Fibroblast of villous mesenchyme (primary cell): ENCODE measurements at regions not wholly inside any gene's neighbourhood (a gene's known extent, or its start where the extent isn't known, plus 50 kb on each side); places are given as distances from the start of the nearest gene placed in this dataset.
A peak's percentile ranks its signal among the peaks of the same experiment; 100 is the strongest.

Experiments
- DNase-seq: peaks from one replicate; pipeline ENCODE4 v3.0.0-alpha.2; 2010; ENCODE audit warnings: low read depth
- H3K4me3 ChIP-seq: 2 replicates; pipeline ENCODE4 v1.5.1; 2011; ENCODE audit warnings: low read depth, mild to moderate bottlenecking, low read length
- TF ChIP-seq, protein P1 (sequence below): IDR thresholded peaks from 2 replicates; pipeline ENCODE4 v1.5.1; 2012; ENCODE audit warnings: low read depth, mild to moderate bottlenecking, low read length; ENCODE audit not compliant: insufficient read depth

DNA sequence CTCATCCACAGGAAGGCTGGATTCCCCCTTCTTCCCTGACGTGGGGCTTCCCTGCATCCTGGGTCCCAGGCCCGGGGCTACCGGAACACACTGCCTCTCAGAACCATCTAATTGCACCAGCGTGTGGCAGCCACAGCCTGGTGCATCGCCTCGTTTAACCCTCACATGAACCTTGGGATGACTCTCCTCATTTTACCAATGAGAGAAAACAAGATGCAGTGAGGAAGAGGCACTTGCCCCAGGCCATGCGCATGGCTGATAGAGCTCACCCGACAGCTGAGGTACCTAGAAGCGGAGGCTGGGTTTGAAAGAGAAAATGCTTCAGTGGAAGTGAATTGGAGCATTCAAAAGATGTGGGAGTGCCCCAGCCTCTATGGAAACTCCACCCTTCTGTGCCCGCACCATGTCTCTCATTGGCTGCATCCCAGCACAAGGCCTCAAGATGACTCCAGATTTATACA, 162.3 kb downstream of the KATNIP start:
- TF ChIP-seq, protein P1, sequence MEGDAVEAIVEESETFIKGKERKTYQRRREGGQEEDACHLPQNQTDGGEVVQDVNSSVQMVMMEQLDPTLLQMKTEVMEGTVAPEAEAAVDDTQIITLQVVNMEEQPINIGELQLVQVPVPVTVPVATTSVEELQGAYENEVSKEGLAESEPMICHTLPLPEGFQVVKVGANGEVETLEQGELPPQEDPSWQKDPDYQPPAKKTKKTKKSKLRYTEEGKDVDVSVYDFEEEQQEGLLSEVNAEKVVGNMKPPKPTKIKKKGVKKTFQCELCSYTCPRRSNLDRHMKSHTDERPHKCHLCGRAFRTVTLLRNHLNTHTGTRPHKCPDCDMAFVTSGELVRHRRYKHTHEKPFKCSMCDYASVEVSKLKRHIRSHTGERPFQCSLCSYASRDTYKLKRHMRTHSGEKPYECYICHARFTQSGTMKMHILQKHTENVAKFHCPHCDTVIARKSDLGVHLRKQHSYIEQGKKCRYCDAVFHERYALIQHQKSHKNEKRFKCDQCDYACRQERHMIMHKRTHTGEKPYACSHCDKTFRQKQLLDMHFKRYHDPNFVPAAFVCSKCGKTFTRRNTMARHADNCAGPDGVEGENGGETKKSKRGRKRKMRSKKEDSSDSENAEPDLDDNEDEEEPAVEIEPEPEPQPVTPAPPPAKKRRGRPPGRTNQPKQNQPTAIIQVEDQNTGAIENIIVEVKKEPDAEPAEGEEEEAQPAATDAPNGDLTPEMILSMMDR = no peak
- H3K4me3 ChIP-seq = no peak overlapping the region
- DNase-seq = no peak

DNA sequence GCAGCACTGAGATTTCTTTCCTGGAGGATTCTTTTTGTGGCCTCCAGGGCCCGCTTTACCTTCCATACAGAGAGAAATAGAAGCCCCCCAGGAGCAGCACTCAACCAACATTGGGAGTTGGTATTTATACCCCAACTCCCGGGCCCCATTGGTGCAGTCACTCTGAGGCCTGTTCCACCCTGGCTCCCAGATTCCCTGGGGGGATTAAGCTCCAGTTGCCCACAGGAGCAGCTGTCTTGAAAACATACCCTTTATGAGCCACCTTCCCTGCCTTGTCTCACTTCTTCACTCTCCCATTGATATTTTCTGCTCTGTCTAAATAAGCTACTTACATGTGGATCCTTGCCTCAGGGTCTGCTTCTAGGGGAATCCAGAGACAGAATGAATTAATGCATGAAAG, 167.8 kb downstream of the KATNIP start:
- no peak for DNase-seq
- H3K4me3 ChIP-seq = no peak overlapping the region
- TF ChIP-seq, protein P1 = no peak

DNA sequence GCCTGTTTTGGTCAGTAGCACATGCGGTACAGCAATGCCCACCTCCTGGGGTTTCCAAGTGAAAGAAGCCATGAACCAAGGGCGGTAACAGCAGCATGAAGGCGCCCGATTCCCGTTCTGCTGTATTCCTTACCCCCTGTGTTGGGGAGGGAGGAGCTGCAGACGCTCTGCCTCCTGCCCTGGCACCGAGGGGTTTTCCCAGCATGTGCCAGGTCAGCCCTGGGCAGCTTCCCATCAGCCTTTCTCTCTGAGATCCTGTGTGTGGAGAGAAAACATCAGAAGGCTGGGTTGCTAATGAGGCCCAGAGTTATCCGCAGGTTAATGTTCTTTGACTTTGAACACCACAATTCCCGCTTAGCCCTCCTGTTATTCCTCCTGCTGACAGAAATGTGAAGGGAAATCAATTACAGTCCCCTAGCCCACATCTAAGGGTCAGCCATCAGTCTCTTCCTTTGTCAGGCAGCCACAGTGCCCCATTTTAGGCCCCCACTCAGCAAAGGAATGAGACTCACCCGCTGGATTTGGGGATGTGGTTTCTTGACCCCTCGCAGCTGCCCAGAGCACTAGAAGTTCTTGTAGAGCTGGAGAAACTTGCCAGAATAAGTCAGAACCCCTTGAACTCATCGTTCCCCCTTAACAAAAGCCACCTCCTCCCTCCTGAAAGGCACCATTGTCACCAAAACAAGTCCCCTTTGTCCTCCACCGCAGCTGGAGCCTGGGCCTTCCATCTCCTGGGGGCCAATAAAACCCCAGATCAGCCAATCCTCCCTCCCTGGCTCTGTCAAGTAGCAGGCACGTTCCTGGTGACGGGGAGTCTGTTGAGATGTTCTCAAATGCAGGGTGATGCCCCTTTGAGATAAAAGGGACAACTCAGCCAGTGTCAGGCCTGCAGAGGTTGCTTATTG, 168.5 kb downstream of the KATNIP start:
- TF ChIP-seq, protein P1 = no peak
- DNase-seq = no peak
- H3K4me3 ChIP-seq = no peak overlapping the region

DNA sequence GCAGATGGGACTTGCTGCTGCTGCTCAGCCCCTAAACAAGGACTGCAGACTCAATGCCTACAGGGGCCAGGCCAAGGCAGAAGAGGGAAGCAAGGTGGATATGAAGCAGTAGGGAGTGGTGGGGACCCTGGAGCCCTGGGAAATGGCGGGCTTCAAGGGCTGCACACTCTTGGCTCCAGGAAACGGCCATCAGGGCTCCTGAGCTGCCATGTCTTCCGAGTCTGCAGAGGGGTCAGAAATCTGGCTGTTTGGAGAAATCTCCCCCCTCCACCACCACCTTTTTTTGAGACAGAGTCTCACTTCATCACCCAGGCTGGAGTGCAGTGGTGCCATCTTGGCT, 169.1 kb downstream of the KATNIP start:
- DNase-seq = no peak
- TF ChIP-seq, protein P1 = no peak
- H3K4me3 ChIP-seq = no peak overlapping the region

DNA sequence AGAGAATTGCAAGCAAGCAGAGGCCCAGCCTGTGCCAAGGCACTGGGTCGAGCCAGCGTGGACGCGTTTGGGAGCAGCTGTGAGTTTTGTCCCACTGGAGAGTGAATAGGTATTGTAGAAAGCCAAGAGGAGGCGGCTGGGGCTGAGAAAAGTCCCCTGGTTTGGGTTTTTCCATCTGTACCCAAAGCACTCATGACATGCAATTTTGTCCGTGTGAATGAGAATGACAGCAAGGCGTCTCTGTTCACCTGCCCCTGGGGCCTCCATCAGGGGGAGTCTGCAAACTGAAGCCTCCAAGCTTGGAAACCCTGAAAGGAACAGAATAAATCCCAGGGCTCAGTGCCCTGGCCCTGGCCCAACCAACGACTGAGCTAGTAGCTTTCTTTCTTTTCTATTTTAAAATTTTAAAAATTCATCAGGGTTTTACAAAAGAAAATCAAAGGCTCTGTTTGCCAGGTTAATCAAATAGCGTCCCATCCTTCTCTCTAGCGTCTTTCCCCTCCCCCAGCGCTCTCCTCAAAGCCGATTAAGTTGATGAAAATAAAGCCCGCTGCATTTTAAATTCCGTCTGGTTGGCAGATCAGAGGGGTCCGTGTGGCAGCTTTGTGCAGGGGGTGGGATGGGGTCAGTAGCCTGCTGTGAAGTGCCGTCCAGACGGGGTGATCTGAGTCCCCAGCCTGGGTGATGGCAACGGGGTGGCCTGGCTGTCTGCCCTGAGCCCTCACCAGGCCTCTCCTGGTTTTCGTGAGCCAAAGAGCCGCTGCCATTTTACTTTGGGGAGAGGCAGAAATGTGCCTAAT, 171.0 kb downstream of the KATNIP start:
- DNase-seq = no peak
- TF ChIP-seq, protein P1 = no peak
- no peak overlapping the region for H3K4me3 ChIP-seq

DNA sequence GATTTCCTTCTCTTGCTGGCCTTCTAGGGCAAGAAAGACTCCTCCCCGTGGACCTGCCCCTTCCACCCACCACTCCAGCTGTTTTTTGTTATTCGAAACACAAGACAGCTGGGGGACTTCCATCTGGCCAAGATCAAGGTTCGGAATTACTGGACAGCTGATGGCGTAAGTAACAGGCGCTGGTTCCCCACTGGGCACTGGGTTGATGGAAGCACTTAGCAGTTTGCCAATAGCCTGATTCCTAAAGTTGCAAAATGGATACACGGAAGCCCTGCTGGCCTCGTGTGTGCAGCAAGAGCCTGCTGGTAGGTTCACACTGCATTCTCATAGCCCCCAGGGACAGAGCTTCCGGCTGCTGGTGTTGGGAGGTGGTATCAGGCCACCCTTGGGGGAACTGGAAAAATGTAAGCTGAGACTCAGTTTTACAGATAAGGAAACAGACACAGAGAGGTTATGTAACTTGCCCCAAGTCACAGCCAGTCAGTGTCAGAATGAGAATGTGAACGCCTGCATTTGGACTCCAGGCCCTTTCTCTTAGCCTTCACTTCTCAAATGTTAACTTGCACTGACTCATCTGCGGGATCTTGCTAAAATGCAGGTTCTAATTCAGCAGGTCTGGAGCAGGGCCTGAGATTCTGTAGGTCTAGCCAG, 171.7 kb downstream of the KATNIP start:
- peak; percentile 97 for DNase-seq
- TF ChIP-seq, protein P1 = no peak
- H3K4me3 ChIP-seq = no peak overlapping the region
